Uterus (tissue), 2 donors: ENCODE measurements at regions not wholly inside any gene's neighbourhood (a gene's known extent, or its start where the extent isn't known, plus 50 kb on each side); places are given as distances from the start of the nearest gene placed in this dataset.

ENCODE experiments used
- POLR2A ChIP-seq, 2 donors: fragments of 450-650 bp; IDR thresholded peaks; one replicate each; pipeline ENCODE4 v1.6.1; 2016; ENCODE audit warnings: antibody characterized with exemption in 2 of 2, mild to moderate bottlenecking in 1 of 2, moderate library complexity in 1 of 2
- TF ChIP-seq, protein P1 (sequence below), 4 experiments: fragments of 200-600 bp in 2 of 4; fragments of 450-650 bp in 2 of 4; sonication (generic) in 2 of 4; IDR thresholded peaks; one replicate each; pipeline ENCODE4 v1.5.1; 2016 to 2019; ENCODE audit warnings: antibody characterized with exemption in 4 of 4, mild to moderate bottlenecking in 2 of 4, moderate library complexity in 1 of 4

DNA sequence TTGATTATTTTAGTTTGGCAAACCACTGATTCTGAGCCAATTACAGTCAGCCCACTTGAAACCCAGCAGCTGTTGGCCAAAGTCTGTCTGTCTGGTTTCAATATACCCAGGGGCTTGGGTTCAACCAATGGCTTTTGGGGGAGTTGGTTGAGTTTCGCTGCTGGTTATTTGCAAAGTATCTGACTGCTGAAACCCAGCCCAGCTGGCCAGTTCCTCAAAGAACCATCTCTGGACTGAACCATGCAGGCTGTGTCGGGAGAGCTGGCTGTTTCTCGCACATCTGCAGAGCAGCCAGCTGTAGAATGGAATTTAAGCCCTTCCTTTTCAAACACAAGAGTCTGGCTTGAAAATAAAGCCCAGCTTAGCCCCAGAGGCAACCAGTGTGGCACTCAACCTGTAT, 66.0 kb upstream of the PAX7 start:
- TF ChIP-seq, protein P1, sequence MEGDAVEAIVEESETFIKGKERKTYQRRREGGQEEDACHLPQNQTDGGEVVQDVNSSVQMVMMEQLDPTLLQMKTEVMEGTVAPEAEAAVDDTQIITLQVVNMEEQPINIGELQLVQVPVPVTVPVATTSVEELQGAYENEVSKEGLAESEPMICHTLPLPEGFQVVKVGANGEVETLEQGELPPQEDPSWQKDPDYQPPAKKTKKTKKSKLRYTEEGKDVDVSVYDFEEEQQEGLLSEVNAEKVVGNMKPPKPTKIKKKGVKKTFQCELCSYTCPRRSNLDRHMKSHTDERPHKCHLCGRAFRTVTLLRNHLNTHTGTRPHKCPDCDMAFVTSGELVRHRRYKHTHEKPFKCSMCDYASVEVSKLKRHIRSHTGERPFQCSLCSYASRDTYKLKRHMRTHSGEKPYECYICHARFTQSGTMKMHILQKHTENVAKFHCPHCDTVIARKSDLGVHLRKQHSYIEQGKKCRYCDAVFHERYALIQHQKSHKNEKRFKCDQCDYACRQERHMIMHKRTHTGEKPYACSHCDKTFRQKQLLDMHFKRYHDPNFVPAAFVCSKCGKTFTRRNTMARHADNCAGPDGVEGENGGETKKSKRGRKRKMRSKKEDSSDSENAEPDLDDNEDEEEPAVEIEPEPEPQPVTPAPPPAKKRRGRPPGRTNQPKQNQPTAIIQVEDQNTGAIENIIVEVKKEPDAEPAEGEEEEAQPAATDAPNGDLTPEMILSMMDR (IDR thresholded peaks at IDR 0.05) = no peak
- no peak for TF ChIP-seq POLR2A (IDR thresholded peaks at IDR 0.05)
